ENCODE measurements at regions not wholly inside any gene's neighbourhood (a gene's known extent, or its start where the extent isn't known, plus 50 kb on each side); places are given as distances from the start of the nearest gene placed in this dataset.

DNA sequence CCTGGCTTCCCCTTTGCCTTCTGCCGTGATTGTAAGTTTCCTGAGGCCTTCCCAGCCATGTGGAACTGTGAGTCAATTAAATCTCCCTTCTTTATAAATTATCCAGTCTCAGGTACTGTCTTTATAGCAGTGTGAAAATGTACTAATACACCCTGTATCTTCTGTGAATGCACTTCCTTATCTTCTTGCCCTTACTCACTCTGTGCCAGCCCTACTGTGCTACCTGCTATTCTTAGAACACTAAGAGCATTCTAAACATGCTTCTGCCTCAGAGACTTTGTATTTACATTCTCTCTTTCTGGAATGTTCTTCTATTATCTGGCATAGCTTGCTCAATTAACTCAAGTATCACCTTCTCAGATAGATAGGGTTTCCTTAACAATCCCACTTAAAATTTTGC lies 164.4 kb upstream of the EDIL3 start:
- Histone ChIP-seq H3K4me3 (ENCODE audit: extremely low read depth in 1 of 4, insufficient read depth in 2 of 4, low read depth in 3 of 4, low read length in 4 of 4) (no peak overlapping the region), H3K18ac (ENCODE audit: extremely low read depth, low read length) (no peak overlapping the region)
- POLR2A ChIA-PET (ENCODE audit: partially characterized antibody) = no interaction called here

More for the DNA sequence above, 164.4 kb upstream of the EDIL3 start:
- Histone ChIP-seq H2BK120ac (replicated peaks; ENCODE audit: low read depth, low read length) (no peak overlapping the region), H4K91ac (replicated peaks; ENCODE audit: insufficient read length, low read length) (no peak overlapping the region), H3K79me2 (ENCODE audit: control insufficient read depth in 1 of 2, insufficient read depth in 2 of 2, low read length in 2 of 2) (no peaks in the 10 kb centered on the region), H3K4ac (replicated peaks; ENCODE audit: insufficient read length, low read depth, low read length) (no peak overlapping the region), H3K9ac (replicated peaks in 1 of 4; ENCODE audit: extremely low read depth in 1 of 4, low read depth in 3 of 4, low read length in 3 of 4) (no peak overlapping the region), H3K79me1 (ENCODE audit: low read depth, low read length) (no peaks in the 10 kb centered on the region), H3K27ac (ENCODE audit: low read depth, low read length) (no peak overlapping the region), H3K56ac (replicated peaks; ENCODE audit: insufficient read length, low read depth, low read length) (no peak overlapping the region), H4K5ac (ENCODE audit: insufficient read length, low read depth, low read length) (no peak overlapping the region), H3K23ac (ENCODE audit: insufficient read length) (no peak overlapping the region), H4K8ac (ENCODE audit: extremely low read depth, insufficient read depth, low read length) (no peak overlapping the region), H3K27me3 (replicated peaks in 1 of 4; ENCODE audit: control insufficient read depth in 3 of 4, extremely low read depth in 1 of 4, insufficient read depth in 3 of 4, low read length in 3 of 4) (no peaks in the 10 kb centered on the region), H3K14ac (ENCODE audit: insufficient read length) (no peak overlapping the region), H4K20me1 (replicated peaks in 1 of 2; ENCODE audit: control insufficient read depth in 1 of 2, insufficient read depth in 2 of 2, low read length in 2 of 2) (no peaks in the 10 kb centered on the region), H2AK5ac (ENCODE audit: low read depth, low read length) (no peak overlapping the region), H2AFZ (ENCODE audit: low read length) (no peak overlapping the region), H2BK15ac (ENCODE audit: low read length) (no peak overlapping the region), H3K4me1 (replicated peaks in 1 of 4; ENCODE audit: control insufficient read depth in 3 of 4, insufficient read depth in 4 of 4, low read length in 3 of 4) (no peaks in the 10 kb centered on the region; a peak in 1 of 7 replicates), H2BK5ac (ENCODE audit: low read depth, low read length) (no peak overlapping the region), H3K36me3 (ENCODE audit: control insufficient read depth in 2 of 4, insufficient read depth in 4 of 4, low read length in 3 of 4) (no peaks in the 10 kb centered on the region), H3K9me3 (ENCODE audit: insufficient read depth in 2 of 2, low read depth in 1 of 2, low read length in 1 of 2) (no peaks in the 10 kb centered on the region), H2BK20ac (ENCODE audit: low read length) (no peak overlapping the region), H3K4me2 (ENCODE audit: insufficient read depth in 1 of 2, low read depth in 2 of 2, low read length in 2 of 2) (no peak overlapping the region), H3K23me2 (ENCODE audit: low read depth, low read length) (no peaks in the 10 kb centered on the region), H2BK12ac (ENCODE audit: low read depth, low read length) (no peak overlapping the region; the same call in 1 of the 2 replicates)
- no peak for TF ChIP-seq CBX5 (IDR thresholded peaks at IDR 0.05; ENCODE audit: low read depth, low read length)
- no peak for TF ChIP-seq ZNF274 (IDR thresholded peaks at IDR 0.05; ENCODE audit: borderline replicate concordance, extremely low read depth, low read length)
- TF ChIP-seq TCF12 (IDR thresholded peaks at IDR 0.05; ENCODE audit: low read depth, low read length) = no peak
- no peak for TF ChIP-seq JUN (IDR thresholded peaks at IDR 0.05; ENCODE audit: low read depth, low read length)
- TF ChIP-seq FOSL1 (IDR thresholded peaks at IDR 0.05; ENCODE audit: insufficient read depth, low read depth, low read length) = no peak
- TF ChIP-seq TAF7 (optimal IDR thresholded peaks at IDR 0.05; ENCODE audit: borderline replicate concordance, low read depth, low read length) = no peak
- no peak for TF ChIP-seq CTBP2 (IDR thresholded peaks at IDR 0.05; ENCODE audit: borderline replicate concordance, insufficient read depth, insufficient read length, low read length)
- no peak for TF ChIP-seq HDAC2 (IDR thresholded peaks at IDR 0.05; ENCODE audit: borderline replicate concordance in 1 of 2, low read depth in 2 of 2, low read length in 2 of 2)
- no peak for TF ChIP-seq CTCF (IDR thresholded peaks at IDR 0.05; ENCODE audit: control extremely low read depth in 1 of 3, insufficient read depth in 1 of 3, low read depth in 1 of 3, low read length in 3 of 3)
- no peak for TF ChIP-seq RNF2 (IDR thresholded peaks at IDR 0.05; ENCODE audit: borderline replicate concordance, low read depth, low read length, missing control alignments, poor library complexity, severe bottlenecking)
- no peak for TF ChIP-seq RBBP5 (IDR thresholded peaks at IDR 0.05; ENCODE audit: borderline replicate concordance, low read depth, low read length)
- no peak for FAIRE-seq
- 87% methylated on average over 1 of the region's 1 CpG; no CpG with 5 or more reads in 1 of the 2 experiments for WGBS, 2 experiments (ENCODE audit: extremely low coverage in 1 of 2, insufficient coverage in 1 of 2, insufficient read length in 1 of 2, insufficient replicate concordance in 2 of 2, low coverage in 1 of 2, low lambda C conversion rate in 2 of 2, missing lambda C conversion rate in 1 of 2)
- CTCF ChIA-PET (ENCODE audit: partially characterized antibody) = no interaction called here
- no peak for DNase-seq (ENCODE audit: low read depth in 1 of 2, low spot score in 2 of 2)

All from H1 (cell line).